Activated CD4-positive, CD25-positive, alpha-beta regulatory T cell treated with anti-CD3 and anti-CD28 coated beads, Interleukin-2, amount 50 U/mL, for 72 hours (primary cell): ENCODE measurements at regions not wholly inside any gene's neighbourhood (a gene's known extent, or its start where the extent isn't known, plus 50 kb on each side); places are given as distances from the start of the nearest gene placed in this dataset.

Experiments
- DNase-seq: peaks from one replicate; pipeline ENCODE4 v3.0.0; 2021

DNA sequence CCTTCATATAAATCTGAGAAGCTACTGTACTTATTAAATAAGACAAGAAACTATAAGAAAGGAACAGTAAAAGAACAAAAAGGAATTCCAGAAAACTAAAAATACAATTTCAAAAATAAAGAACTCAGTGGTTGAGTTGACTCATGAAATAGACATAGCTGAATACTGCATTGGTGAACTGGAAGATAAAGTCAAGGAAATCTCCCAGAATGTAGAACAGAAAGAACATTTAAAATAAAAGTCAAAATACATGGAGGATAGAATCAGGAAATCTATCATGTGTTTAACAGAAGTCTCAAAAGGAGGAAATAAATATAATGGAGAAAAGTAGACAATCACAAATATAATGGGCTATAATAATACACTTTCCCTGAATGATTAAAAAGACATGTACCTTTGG lies 136.4 kb upstream of the PMFBP1 start:
- no peak for DNase-seq

DNA sequence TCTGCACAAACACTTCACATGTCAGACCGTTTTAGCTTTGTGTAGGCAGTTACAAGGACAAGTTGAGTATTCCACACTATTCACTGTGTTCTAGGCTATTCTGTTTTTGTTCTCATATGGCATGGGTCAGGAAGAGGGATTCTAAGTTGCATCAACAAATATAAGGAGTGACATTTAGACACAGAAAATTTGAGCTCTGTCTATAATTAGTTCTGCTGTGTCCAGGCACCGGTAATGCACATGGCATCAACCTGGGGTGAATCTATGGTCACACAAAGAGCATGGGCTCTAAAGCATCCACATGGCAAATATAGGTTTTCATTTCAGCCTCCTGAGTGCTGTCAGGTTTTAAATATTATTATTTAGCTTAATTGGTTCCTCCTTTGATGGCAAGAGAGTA lies 130.4 kb upstream of the PMFBP1 start:
- no peak for DNase-seq

DNA sequence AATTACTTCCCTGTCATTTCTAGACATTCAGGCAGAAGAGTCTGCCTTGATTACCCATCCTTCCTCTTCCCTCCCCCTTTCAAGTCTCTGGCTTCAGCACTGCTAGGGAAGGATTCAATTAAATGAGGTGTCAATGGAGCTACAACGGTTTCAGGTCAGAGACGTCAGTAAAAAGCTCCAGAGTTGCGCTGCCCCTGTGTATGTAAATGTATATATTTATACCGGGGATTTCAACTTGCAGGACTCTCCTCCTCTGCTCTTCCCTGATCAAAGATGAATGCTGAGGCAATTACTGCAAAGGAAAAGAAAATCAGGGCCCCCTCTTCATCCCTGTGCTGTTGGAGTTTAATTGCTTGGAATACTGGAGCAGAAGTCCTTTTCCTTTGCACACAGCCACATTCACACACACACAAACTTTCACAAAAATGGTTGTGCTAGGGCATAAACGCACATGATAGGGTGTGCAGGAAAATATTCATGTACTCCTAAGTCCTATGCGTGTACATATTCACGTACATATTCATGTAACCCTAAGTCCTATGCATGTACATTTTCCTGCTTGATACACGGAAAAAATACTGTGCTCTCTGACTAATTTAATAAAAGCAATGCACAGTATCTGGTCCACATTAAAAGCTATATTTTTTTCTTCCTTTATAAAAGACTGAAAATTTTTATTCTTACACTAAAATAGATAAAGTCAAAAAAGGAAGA lies 129.7 kb upstream of the PMFBP1 start:
- no peak for DNase-seq

DNA sequence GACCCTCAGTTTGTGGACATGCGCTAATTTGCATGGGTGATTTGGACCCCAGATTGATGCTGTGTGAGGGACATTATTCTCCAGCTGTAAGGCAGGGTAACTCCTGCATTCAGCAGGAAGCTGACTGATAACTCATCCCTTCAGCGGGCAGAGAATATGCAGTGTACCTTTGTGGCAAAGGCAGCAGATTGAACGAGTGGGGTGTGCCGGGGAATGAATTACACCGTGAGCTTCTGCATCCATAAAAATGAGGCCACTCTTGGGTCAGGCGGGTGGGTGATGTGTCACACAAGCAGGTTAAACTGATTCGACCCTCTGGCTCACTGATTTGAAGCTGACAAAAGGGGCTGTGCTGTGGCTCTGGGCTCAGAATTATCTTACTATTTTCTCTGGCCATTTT lies 128.9 kb upstream of the PMFBP1 start:
- no peak for DNase-seq

DNA sequence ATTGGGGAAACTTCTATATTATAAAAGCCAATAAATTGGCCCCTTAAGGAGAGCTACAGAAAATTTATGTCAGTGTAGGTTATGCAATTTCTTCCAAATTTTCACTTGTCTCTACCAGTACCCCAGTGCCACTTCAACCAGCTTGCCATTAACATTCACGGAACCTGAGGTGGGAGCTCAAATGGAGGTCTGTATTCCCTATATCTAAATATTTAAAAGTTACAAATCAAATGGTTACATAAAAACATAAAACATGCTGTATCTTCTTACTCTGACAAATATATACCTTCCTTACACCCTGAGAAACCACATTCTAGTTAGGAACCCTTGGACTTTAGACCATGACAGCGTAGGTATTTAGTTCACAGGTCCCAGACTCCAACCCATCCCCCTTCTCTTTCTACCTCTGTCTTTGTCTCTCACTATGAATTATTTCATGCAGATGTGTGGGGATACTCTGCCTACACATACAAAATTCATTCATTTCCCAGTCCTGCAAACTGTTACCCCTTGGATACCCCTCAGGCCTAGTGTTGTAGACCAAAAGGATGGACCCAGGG lies 127.8 kb upstream of the PMFBP1 start:
- no peak for DNase-seq

DNA sequence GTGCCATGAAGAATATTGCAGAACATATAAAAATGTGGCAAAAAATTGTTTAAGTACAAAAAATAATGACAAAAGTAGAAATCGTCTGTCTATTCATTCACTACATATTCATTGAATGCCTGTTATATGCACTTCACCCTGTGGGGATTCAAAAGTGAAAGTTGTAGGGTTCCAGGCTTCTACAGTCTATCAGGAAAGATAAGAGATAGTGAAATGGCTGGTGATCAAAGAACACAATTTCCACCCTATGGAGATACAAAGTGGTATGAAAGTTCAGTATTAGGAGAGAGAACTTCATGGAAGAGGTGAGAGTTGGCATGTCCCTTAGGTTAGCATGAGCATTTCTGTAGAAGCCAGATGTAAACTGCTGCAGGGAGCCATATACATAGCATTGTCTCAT lies 127.0 kb upstream of the PMFBP1 start:
- no peak for DNase-seq

DNA sequence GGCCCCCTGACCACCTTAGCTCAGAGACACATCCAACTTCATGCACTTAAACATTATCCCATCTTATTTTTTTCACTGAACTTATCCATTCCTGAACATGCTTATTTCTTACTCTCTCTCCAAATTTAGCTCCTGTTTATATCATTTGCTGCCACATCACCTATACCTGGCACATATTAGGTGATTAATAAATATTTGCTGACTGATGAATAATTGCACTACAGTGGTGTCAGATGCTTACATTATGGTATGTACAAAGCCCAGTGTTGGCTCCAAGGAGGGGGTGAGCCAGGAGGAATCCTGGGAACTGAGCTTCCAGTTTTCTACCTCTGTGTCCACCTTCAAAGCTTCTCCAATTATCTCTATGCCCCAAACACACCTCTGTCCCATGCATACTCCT lies 124.0 kb upstream of the PMFBP1 start:
- no peak for DNase-seq

DNA sequence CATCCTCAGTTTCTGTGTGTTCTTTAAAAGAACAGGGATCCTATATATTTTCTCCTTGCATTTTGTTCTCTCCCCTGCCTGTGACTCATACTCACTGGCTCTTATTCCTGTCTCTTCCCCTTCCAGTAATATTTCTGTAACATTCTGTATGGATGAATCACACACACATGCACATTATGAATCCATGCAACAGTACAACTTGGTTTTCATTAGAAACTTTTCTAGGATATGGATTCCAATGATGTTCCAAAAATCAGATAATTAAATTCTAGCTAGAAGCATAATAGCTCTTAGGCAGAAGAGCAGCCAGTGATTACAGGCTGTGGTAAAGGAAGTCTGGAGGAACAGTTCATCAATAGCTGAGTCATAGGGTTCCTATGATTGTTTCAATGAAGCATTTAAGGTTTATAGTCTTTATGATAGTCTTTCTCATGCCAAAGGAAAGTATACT lies 119.6 kb upstream of the PMFBP1 start:
- no peak for DNase-seq

DNA sequence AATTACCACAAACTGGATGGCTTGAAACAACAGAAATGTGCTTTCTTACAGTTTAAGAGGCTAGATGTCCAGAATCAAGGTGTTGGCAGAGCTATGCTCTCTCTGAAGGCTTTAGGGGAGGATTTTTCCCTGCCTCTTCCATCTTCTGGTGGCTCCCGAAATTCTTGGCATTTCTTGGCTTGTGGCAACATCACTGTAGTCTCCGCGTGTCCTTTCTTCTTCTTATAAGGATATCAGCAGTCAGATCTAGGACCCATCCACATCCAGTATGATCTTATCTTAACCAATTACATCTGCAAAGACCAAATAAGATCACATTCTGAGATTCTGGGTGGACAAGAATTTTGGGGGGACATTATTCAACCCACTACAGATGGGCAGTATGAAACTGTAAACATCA lies 119.2 kb upstream of the PMFBP1 start:
- DNase-seq = no peak

DNA sequence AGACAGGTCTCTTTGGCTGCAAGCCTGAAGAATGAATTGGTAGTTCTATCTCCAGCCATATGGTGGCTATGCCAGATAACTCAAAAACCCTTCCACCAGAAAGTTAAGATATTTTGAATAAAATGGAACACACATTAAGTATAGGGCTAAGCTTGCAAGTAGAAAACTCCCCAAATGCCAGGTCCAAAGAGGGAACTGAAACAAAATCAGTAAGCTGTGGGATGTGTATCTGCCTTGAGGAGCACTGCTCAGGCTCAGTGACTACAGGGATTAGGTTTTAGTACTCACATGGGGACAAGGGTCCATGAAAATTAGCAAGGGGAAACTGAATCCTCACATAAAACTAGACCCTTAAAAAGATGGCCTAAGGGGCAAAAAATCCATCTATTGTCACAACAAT lies 115.7 kb upstream of the PMFBP1 start:
- DNase-seq = no peak

DNA sequence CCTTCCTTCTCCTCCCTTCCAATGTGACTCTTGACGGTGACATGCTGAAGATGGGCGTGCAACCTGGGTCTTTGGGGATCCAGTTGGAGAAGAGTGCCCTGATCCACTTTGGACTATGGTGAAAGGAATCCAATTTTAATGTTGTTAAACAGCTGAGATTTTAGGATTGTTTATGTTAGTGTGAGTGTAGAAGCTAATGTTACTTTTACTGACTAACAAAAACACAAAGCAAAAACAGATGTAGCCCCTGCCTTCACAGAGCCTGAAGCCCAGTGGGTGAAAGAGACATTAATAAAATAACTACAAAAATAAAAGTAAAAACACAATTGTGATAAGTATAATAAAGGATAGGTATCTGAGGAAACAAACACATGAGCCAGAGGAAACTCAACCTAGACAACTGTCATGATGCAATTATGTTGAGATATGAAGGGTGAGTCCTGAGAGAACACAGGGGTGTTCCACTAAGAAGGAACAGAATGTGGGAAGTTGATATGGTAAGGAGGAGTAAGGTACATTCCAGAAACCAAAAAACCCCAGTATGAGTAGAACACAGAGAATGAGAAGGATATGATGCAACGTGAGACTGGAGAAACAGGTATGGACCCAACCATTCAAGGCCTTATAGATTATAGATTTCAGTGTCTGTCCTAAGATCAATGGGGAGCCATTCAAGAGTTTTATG lies 115.1 kb upstream of the PMFBP1 start:
- no peak for DNase-seq

DNA sequence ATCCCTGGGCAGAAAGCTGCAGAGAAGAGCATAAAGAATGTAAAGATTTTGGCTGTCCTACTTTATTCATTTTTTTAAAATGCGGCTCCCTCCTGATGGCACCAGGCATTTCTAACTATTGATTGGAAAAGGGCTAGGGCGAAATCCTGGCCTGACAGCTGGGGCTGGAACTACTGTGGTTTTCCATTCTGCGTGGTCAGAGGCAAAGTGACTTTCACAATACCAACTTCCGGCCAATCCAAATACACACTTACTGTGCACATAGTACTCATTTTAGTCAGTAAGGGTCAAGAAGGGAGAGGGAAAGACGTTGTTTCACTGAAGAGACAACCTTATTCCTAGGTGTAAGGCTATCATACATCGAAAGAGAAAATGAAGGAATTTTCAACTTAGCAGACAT lies 113.8 kb upstream of the PMFBP1 start:
- DNase-seq = no peak

DNA sequence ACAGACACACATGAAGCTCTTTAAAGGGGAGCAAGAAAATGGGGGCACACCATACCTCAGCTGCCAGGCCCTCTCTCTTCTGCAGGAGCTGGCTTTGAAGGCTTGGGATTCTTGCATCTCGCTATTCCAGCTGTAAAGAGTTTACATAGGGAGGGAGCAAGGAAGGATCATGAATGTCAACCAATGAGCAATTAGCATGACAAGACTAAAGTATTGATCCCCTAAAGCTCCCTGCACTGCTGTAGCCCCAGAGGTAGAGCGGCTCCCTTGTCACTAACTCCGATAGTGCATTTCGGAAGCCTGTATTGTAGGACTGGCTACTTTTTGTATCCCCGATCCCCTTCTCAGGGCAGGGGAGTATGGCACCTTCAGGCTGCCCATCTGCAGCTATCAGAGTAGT lies 113.4 kb upstream of the PMFBP1 start:
- no peak for DNase-seq

DNA sequence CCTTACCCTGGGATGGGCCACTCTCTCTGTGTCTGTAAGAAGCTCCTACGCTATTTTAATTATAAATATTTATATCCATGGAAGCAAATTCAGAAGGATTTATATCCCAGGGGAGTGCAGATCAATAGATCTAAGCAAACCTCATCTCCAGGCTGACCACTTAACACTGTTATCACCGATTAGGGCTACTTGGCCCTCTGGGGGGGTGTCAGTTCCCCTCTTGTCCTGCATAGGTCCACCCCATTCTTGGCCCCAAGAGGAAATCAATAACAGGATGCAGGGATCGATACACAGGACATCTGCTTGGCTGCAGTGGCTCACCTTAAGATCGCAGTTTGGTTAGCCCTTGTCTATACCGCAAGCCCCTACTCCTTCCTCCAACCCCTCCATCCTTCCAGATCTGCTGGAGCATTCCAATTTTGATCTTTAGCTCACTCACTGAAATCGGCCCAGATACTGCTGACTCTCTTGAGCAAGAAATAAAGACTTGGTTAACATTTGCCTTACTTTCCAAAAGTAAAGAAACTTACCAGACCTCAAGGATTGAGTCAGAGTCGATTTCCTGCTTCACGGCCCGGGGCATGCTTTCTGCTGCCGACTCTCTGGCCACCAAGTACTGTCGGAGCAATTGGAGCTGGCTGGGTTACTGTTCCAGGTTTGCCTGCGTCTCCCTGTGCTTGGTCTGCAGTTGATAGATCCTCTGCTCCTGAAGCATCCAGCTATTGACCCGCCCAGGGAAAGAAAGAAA lies 112.3 kb upstream of the PMFBP1 start:
- DNase-seq = no peak

DNA sequence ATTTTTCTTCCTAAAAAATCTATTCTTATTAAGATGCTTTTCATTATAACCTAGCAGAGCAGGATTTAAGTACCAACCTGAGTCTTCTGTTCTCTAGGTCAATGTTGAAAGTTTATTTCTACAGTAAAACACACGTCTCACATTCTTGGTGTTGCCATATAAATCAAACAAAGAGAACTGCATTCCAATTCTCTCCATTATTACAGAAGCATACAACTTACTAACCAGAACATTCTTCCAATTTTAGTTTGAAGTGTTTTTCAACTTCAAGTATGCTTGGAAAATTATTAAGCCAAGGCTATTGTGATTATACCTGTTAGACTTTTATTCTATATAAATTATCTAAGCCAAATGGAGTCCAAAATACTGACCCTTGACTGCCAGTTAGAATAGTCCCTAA lies 110.4 kb upstream of the PMFBP1 start:
- DNase-seq = no peak

DNA sequence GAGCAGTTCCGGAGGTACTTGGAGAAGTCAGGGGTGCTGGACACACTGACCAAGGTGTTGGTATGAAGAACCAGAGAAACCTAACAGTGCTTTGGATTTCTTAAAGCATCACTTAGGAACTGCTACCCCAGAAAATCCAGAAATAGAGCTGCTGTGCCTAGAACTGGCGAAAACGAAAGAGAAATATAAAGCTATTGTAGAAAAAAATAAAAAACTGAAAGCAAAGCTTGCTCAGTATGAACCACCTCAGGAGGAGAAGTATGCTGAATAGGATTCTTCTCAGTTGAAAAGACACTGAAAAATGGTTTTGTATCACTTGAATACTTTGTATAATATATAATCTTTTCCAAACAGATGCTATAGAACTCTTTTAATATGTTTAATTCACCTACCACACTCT lies 106.3 kb upstream of the PMFBP1 start:
- DNase-seq = no peak

DNA sequence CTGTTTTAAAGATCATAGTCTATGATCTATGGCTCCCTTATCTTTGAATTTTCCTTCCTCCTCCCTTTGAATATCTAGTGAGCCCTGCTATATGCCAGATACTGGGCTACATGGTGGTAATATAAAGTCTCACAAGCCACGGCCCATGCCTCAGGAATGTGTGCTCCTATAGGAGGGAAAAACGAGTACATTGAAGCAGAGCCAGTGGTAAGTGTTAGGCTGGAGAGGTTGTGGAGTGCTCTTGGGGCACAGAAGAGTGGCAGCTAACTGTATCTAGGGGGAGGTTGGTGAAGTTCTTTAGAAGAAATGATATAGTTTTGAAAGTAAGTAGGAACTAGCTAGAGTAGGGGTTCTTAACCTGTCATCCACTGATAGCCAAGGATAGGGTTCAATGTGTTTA lies 105.8 kb upstream of the PMFBP1 start:
- DNase-seq = no peak

DNA sequence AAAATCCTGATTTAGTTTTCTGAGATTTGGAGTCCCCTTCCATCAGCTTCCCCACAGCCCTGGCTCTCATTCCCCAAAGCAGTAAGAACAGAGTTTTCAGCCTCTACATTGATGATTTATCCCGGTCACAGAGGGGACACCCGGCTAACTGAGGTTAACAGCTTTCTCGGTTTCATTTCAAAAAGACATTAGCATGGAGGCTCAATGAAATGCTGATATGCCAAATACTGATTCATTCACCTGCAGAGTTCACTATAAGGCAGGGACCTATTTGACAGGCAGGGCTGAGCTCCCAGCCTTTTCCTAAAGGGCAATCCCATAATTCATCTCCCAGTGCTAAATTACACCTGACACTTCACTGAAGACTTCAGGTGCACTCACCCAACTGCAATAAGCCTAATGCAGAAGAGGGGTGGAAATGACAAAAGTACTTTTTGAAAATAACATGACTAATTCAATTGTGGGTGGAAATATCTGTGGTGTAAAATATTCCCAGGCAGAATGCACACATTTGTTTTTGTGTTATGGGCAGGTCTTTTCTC lies 99.8 kb upstream of the PMFBP1 start:
- DNase-seq = no peak

DNA sequence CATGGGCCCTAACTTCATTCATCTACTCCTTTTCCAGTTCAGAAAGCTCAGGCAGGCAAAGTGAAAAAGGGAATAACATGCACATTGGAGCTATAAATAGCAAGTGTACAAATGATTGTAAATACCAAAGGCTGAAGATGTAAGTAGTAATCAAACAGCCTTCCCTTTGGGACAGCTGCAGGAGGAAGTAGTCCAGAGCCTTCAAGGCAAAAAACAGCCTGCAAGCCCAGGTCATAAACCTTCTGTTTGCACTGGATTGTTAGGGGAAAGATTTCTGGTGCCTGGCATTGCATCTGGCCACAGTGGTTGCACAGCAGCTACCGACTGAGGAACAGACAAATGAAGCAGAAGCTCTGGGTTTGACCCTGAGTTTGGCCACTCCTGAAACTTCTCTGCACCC lies 98.6 kb upstream of the PMFBP1 start:
- DNase-seq = no peak

DNA sequence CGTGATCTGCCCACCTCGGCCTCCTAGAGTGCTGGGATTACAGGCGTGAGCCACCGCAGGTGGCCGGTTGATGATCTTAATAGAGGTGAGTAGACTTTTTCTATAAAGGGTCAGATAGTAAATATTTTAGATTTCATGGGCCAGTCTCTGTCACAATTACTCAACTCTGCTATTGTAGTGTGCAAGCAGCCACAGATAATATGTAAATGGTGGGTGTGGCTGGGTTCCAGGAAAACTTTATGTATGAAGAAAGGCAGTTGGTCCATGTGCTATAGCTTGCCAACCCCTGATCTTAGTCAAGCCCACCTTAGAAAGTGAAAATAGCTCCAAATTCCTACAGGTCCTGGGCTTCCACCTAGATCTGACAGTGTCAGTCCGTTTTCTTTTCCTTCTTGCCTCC lies 94.9 kb upstream of the PMFBP1 start:
- DNase-seq = no peak

DNA sequence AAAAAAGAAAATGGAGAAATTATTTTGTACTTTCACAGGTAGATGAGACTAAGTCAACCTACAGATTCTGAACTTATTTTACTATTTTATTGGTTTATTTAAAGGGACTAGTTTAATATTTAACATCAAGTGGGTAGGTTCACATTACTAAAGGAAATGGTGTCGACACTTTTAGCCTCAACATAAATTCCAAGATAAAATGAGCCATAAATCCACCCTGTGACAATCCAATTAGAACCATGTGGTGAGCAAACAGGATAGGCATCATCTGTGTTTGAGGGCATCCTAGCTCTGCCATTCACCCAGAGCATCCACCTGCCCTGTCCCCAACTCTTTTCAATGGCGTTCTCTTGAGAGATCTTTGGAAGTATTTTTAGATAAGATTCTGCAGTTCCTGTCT lies 92.8 kb upstream of the PMFBP1 start:
- DNase-seq = no peak

DNA sequence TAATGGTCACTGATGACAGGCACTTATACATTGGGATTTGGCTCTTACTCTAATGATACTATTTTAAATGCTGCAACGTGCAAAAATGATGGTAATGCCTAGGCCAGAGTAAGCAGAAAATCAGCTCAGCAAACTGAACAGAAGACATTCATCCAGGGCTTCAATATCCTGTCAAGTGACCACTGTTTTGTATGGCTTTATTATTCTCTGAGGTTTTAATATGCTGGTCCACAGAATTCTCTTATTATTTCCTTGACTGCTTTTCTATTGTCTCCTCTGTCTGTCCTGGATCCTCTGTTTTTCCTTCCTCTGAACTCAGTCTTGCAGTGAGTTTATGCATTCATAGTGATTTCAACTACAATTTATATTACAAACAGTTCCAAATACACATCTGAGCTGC lies 90.8 kb upstream of the PMFBP1 start:
- no peak for DNase-seq

DNA sequence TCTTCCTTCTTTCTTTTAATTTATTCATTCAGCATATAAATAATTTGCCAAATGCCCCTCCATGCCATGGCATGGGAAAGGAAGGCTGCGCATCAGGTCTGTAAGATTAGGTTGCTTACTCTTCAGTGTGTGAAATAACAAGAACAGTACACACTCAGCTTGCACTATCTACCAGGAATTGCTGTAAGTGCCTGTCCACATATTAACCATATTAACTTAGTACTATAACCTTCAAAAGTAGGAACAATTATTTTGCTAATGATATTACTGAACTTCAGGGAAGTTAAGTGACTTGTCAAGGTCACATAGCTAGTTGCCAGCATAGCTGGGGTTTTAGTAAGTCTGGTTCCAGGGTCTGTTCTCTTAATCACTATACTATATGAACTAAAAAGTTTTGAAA lies 89.2 kb upstream of the PMFBP1 start:
- no peak for DNase-seq
